HCT116 (cell line): ENCODE measurements at regions not wholly inside any gene's neighbourhood (a gene's known extent, or its start where the extent isn't known, plus 50 kb on each side); places are given as distances from the start of the nearest gene placed in this dataset.
A peak's percentile ranks its signal among the peaks of the same experiment; 100 is the strongest.

Experiments used
- ATAC-seq: fragments of 200-7000 bp; cut with Tn5 transposase; 2 replicates; pipeline ENCODE4 v1.9.1; 2020; ENCODE audit warnings: mild to moderate bottlenecking, moderate library complexity
- BruUV-seq: library from RNA; stranded (reverse); fragments of 400-500 nt; replicated peaks from 2 replicates; lab custom pipeline; 2021; lab: Mats Ljungman, UMichigan
- CTCF ChIA-PET: fragments of 300-600 bp; sonication (Branson Sonifier 250); formaldehyde crosslinking; loops from one replicate; lab custom pipeline; 2021; ENCODE audit warnings: antibody characterized with exemption; lab: Charles Lee
- POLR2A ChIA-PET: fragments of 300-600, 350-600 bp; sonication (Branson Sonifier 250); formaldehyde crosslinking; loops from one replicate; lab custom pipeline; 2021; ENCODE audit warnings: antibody characterized with exemption; lab: Charles Lee
- RAD21 ChIA-PET, 2 experiments: fragments of 300-600 bp; sonication (Branson Sonifier 250); formaldehyde crosslinking; loops; one replicate each; lab custom pipeline; 2023; ENCODE audit warnings: low total read pairs in 2 of 2; ENCODE audit not compliant: uncharacterized antibody in 2 of 2, unreplicated experiment in 2 of 2, low non-redundant PET in 1 of 2; lab: Charles Lee
- DNase-seq: peaks from one replicate; pipeline ENCODE4 v3.0.0-alpha.2; 2010; ENCODE audit warnings: low read depth, low spot score
- H2AFZ ChIP-seq: fragments of 200-600 bp; shearing (Covaris generic), sonication (generic); 2 replicates; pipeline ENCODE4 v1.6.1; 2017; ENCODE audit warnings: low read depth, mixed run types, mixed read lengths, antibody characterized with exemption, low read length; ENCODE audit not compliant: poor library complexity, severe bottlenecking
- H3K27ac ChIP-seq: 2 replicates; pipeline ENCODE4 v1.5.1; 2012; ENCODE audit warnings: low read depth, low read length
- H3K27me3 ChIP-seq: fragments of 200-600 bp; sonication (generic); 2 replicates; pipeline ENCODE4 v1.6.1; 2016; ENCODE audit warnings: mixed run types, low read length, mixed read lengths; ENCODE audit not compliant: insufficient read depth
- H3K36me3 ChIP-seq, 2 experiments: fragments of 200-500 bp in 1 of 2; fragments of 200-600 bp in 1 of 2; sonication (Bioruptor generic) in 1 of 2; sonication (generic) in 1 of 2; 2 replicates each; pipeline versions ENCODE4 v1.5.1 to v1.6.1; 2014 to 2016; ENCODE audit warnings: low read length in 2 of 2, inconsistent platforms in 1 of 2, mixed read lengths in 1 of 2, mixed run types in 1 of 2; ENCODE audit not compliant: insufficient read depth in 2 of 2, control insufficient read depth in 1 of 2
- H3K4me1 ChIP-seq, 2 experiments: fragments of 200-600 bp in 1 of 2; sonication (generic) in 1 of 2; 2 replicates each; pipeline versions ENCODE4 v1.5.1 to v1.6.1; 2012 to 2017; ENCODE audit warnings: low read length in 2 of 2, inconsistent platforms in 1 of 2, mild to moderate bottlenecking in 1 of 2, mixed read lengths in 1 of 2, mixed run types in 1 of 2, moderate library complexity in 1 of 2; ENCODE audit not compliant: insufficient read depth in 2 of 2, control insufficient read depth in 1 of 2
- H3K4me2 ChIP-seq: fragments of 200-600 bp; sonication (generic); 2 replicates; pipeline ENCODE4 v1.6.1; 2017; ENCODE audit warnings: mixed run types, low read length, mixed read lengths
- H3K4me3 ChIP-seq, 2 experiments: fragments of 200-600 bp in 1 of 2; sonication (generic) in 1 of 2; replicated peaks in 1 of 2; 2 replicates each; pipeline ENCODE4 v1.5.1; 2011 to 2016; ENCODE audit warnings: low read length in 2 of 2, control low read depth in 1 of 2, low read depth in 1 of 2, mild to moderate bottlenecking in 1 of 2, mixed read lengths in 1 of 2, mixed run types in 1 of 2
- H3K79me2 ChIP-seq: fragments of 200-600 bp; sonication (generic); 2 replicates; pipeline ENCODE4 v1.6.1; 2017; ENCODE audit warnings: mild to moderate bottlenecking, mixed run types, low read length, moderate library complexity, mixed read lengths; ENCODE audit not compliant: insufficient read depth
- H3K9ac ChIP-seq: fragments of 200-600 bp; sonication (generic); 2 replicates; pipeline ENCODE4 v1.6.1; 2016; ENCODE audit warnings: low read length, mixed read lengths
- H3K9me2 ChIP-seq: fragments of 200-600 bp; sonication (generic), shearing (Covaris generic); 2 replicates; pipeline ENCODE4 v1.6.1; 2017; ENCODE audit warnings: mixed run types, mild to moderate bottlenecking, moderate library complexity; ENCODE audit not compliant: insufficient read depth
- H3K9me3 ChIP-seq, 2 experiments: fragments of 200-500 bp in 1 of 2; fragments of 200-600 bp in 1 of 2; sonication (Bioruptor generic) in 1 of 2; sonication (generic) in 1 of 2; 2 replicates each; pipeline ENCODE4 v1.6.1; 2014 to 2017; ENCODE audit warnings: low read length in 2 of 2, mixed read lengths in 2 of 2, inconsistent platforms in 1 of 2, low read depth in 1 of 2, mild to moderate bottlenecking in 1 of 2, mixed run types in 1 of 2, moderate library complexity in 1 of 2; ENCODE audit not compliant: control insufficient read depth in 1 of 2, insufficient read depth in 1 of 2
- H4K20me1 ChIP-seq: fragments of 200-600 bp; sonication (generic), shearing (Covaris generic); 2 replicates; pipeline ENCODE4 v1.6.1; 2017; ENCODE audit warnings: mixed run types, mild to moderate bottlenecking, moderate library complexity; ENCODE audit not compliant: insufficient read depth
- CEBPB ChIP-seq: IDR thresholded peaks from 2 replicates; pipeline ENCODE4 v1.6.1; 2012; ENCODE audit warnings: low read depth
- ELF1 ChIP-seq: IDR thresholded peaks from 2 replicates; pipeline ENCODE4 v1.6.1; 2012; ENCODE audit warnings: low read depth, borderline replicate concordance
- EZH2 ChIP-seq: fragments of 200-600 bp; sonication (generic); IDR thresholded peaks from 2 replicates; pipeline ENCODE4 v1.6.1; 2017; ENCODE audit warnings: antibody characterized with exemption, mixed run types
- EZH2phosphoT487 ChIP-seq: fragments of 200-600 bp; IDR thresholded peaks from 2 replicates; pipeline ENCODE4 v1.6.1; 2018; ENCODE audit warnings: antibody characterized with exemption, borderline replicate concordance
- FOSL1 ChIP-seq: IDR thresholded peaks from 2 replicates; pipeline ENCODE4 v1.6.1; 2012; ENCODE audit warnings: low read depth
- JUND ChIP-seq: IDR thresholded peaks from 2 replicates; pipeline ENCODE4 v1.6.1; 2012
- MAX ChIP-seq: IDR thresholded peaks from 2 replicates; pipeline ENCODE4 v1.6.1; 2012
- POLR2A ChIP-seq: IDR thresholded peaks from 2 replicates; pipeline ENCODE4 v1.7.0; 2011; ENCODE audit warnings: borderline replicate concordance; ENCODE audit not compliant: insufficient read depth, insufficient read length; ENCODE audit errors: extremely low read depth
- RAD21 ChIP-seq: IDR thresholded peaks from 2 replicates; pipeline ENCODE4 v1.6.1; 2012; ENCODE audit warnings: low read depth, mild to moderate bottlenecking
- SIN3A ChIP-seq: IDR thresholded peaks from 2 replicates; pipeline ENCODE4 v1.6.1; 2012; ENCODE audit warnings: low read depth
- TCF7L2 ChIP-seq: IDR thresholded peaks from 2 replicates; pipeline ENCODE4 v1.7.0; 2011; ENCODE audit warnings: borderline replicate concordance, inconsistent platforms; ENCODE audit not compliant: insufficient read depth, insufficient read length; ENCODE audit errors: extremely low read depth
- YY1 ChIP-seq: IDR thresholded peaks from 2 replicates; pipeline ENCODE4 v1.6.1; 2011; ENCODE audit warnings: low read length, low read depth, moderate library complexity, mild to moderate bottlenecking; ENCODE audit not compliant: insufficient replicate concordance; ENCODE audit errors: extremely low read depth
- ZBTB33 ChIP-seq: IDR thresholded peaks from 2 replicates; pipeline ENCODE4 v1.6.1; 2011; ENCODE audit warnings: mild to moderate bottlenecking, low read length, moderate library complexity; ENCODE audit not compliant: insufficient replicate concordance; ENCODE audit errors: extremely low read depth
- ZFX ChIP-seq: fragments of 450-650 bp; IDR thresholded peaks from 2 replicates; pipeline ENCODE4 v1.6.1; 2017
- ZNF274 ChIP-seq: fragments of 200-500 bp; sonication (Bioruptor generic); IDR thresholded peaks from 2 replicates; pipeline ENCODE4 v1.6.1; 2014; ENCODE audit warnings: mild to moderate bottlenecking, low read depth, low read length, inconsistent platforms
- intact Hi-C: fragments of 100-400 bp; cut with micrococcal nuclease; formaldehyde crosslinking; loops from 2 replicates; pipeline ENCODE4 v1.10.0; 2022

DNA sequence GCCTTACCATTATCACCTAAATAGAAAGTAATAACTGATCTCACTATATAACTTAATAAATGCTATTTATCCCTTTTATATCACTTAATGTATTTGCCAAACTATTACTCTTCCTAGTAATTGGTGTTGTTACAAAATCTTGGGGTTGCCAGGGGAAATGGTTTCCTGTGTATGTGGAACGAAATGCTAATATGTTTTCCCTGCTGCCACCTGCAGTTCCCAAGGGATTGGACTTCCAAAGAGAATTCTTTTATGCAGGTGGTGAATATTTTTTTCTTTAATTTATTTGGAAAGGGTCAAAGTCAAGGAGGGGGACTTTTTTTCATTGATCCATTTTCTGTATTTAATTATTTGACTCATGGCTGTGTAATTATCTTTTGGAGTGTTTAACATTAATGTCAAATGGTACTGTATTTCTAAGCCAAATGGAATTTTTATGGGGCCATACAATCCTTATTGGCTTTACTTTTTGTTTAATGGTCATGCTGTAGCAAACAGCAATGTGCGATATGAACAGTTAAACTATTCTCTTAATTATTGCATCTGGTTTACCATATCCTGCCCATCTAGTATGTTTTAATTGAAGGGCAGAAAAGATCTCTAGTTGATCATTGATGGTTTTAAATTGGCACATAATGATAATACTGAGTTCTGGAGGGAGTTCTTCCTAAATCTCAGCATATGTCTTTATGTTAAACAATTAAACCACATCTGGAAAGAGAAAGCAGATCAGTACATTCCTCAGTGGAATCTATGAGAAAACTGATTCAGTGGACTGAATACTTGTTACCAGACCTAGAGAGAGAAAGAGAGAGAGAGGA, 486.3 kb downstream of the TTLL7 start:
- no peak overlapping the region for H3K27ac ChIP-seq
- no peaks in the 10 kb centered on the region for H4K20me1 ChIP-seq
- intact Hi-C loops = no loop called here
- RAD21 ChIA-PET = no interaction called here
- H3K4me1 ChIP-seq = no peaks in the 10 kb centered on the region
- H3K36me3 ChIP-seq = no peaks in the 10 kb centered on the region
- H3K9me2 ChIP-seq = no peaks in the 10 kb centered on the region
- TF ChIP-seq ZNF274 = no peak
- TF ChIP-seq RAD21 = peak; percentile 14; the same call in 1 of the 2 replicates
- no peak for TF ChIP-seq YY1
- TF ChIP-seq, all 23 proteins: peak for 1
- no peak for ATAC-seq
- no TSS peak for BruUV-seq
- Histone ChIP-seq H3K4me2 (no peak overlapping the region), H2AFZ (no peak overlapping the region), H3K79me2 (no peaks in the 10 kb centered on the region), H3K9ac (no peak overlapping the region), H3K4me3 (no peak overlapping the region), H3K27me3 (no peaks in the 10 kb centered on the region), H3K9me3 (no peaks in the 10 kb centered on the region)
- DNase-seq = no peak
- ChIA-PET POLR2A (no interaction called here), CTCF (no interaction called here)

DNA sequence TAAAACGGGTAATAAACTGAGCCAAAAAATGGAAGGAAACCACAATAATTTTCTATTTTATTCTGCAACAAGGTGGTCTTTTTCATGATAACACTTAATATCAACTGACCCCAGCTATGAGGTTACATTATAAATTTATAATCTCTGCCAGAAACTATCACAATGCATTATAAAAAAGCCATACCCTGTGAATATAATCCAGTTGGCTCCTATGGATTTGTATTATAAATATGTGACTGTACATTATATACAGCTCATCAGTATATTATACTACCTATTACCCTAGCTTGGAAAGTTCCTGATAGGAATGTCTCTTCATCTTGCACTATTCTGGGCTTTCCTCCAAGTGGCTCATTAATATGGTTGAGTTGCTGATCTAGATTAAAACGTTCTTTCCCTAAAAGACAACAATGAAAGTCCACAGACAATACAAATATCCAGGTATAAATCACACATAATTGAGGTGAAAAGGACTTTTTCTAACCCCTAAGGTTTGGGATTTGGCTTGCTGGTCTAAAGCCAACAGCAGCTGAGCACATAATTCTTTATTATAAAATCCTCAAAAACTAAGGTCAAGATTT, 487.7 kb downstream of the TTLL7 start:
- Histone ChIP-seq H3K9me2 (no peaks in the 10 kb centered on the region), H3K36me3 (no peaks in the 10 kb centered on the region), H3K27me3 (no peaks in the 10 kb centered on the region), H3K9me3 (no peaks in the 10 kb centered on the region), H3K27ac (no peak overlapping the region), H3K4me3 (no peak overlapping the region), H3K79me2 (no peaks in the 10 kb centered on the region), H3K4me1 (no peaks in the 10 kb centered on the region), H3K9ac (no peak overlapping the region), H4K20me1 (no peaks in the 10 kb centered on the region), H3K4me2 (no peak overlapping the region), H2AFZ (no peak overlapping the region)
- ATAC-seq (no peak), DNase-seq (no peak)
- ChIA-PET POLR2A (no interaction called here), CTCF (no interaction called here), RAD21 (no interaction called here)
- intact Hi-C loops = no loop called here
- BruUV-seq = no TSS peak
- TF ChIP-seq ZNF274 = no peak
- no peak for TF ChIP-seq MAX
- TF ChIP-seq POLR2A = no peak
- no peak for TF ChIP-seq SIN3A
- no peak for TF ChIP-seq EZH2phosphoT487
- TF ChIP-seq ZFX = no peak
- no peak for TF ChIP-seq ELF1
- no peak for TF ChIP-seq YY1
- no peak for TF ChIP-seq CEBPB
- TF ChIP-seq TCF7L2 = no peak
- TF ChIP-seq EZH2 = no peak
- TF ChIP-seq ZBTB33 = no peak
- no peak for TF ChIP-seq FOSL1
- TF ChIP-seq JUND = no peak
